HG03342 (cell line): ENCODE measurements at regions not wholly inside any gene's neighbourhood (a gene's known extent, or its start where the extent isn't known, plus 50 kb on each side); places are given as distances from the start of the nearest gene placed in this dataset.

Experiments
- ATAC-seq: cut with Tn5 transposase; IDR thresholded peaks from one replicate; pipeline ENCODE4 v1.9.1; 2021; ENCODE audit warnings: mild to moderate bottlenecking, moderate library complexity; ENCODE audit not compliant: unreplicated experiment

DNA sequence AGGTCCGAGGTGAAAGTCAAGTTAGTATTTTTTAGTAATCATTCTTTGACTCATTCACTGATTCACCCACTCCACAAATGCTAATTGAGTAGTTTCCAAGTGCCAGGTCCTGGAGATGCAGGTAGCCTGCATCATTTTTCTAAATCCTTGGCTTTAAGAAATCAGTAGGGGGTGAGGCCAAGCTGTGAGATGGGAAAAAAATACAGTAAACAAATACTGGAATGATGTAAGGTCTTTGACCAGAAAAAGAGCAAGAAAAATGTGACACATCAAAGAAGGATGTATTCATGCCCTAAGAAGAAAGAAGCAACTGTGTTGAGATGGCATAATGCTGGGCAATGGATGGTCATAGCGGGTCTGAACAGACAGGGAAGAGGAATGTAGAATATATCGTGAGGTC is 1386.6 kb downstream of the PCDH7 start:
- ATAC-seq = no peak

DNA sequence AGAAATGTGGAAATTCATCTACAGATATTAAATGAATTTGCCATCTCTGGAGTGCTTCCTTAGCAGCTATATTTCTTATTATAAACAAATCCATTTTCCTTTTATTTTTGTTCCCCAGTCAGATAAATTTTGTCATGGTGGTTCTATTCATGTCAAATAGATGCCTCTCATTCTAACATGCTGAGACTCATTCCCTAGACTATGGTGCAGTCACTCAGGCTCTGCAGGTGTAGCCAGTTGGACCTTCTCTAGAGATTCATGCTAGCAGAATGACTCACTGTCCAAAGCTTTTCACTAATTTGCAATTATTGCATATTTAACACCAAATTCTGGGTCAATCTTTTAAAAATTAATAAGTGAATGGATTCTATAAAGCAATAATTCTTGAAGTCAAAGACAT is 1392.7 kb downstream of the PCDH7 start:
- no peak for ATAC-seq

DNA sequence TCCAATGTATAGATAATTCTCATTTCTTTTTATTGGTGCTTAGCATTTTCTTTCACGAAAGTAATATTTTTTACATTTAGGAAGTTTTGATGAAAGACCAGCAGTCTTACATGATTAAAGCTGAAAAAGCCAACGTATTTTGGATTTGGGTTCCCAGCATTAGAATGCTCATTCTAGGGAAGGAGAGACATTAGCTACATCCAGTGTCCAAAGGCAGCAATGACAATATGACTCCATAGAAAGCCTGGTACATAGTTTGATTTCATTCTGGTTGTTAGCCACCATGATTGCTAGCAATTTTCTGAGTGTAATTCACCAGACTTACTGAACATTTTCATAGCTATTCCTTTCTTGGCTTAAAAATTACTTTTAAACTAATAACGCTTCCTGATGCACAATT is 1397.5 kb downstream of the PCDH7 start:
- ATAC-seq = no peak

DNA sequence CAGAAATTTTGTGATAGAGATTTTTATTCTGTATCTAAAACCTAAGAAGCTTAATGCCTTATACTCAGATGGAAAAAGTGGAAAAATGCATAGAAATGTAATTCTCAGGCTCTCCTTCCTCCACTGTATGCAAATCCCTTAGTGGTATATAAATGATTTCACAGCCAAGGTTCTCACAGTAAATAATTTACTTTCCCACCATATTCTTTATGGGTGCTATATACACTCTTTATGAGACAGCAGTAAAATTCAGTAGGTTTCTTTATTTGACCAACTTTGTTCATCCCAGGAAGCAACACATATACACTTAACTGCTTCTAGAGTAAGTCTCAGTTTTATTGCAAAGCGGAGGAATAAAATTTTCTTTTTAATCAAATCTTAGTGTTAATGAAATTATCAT is 1399.7 kb downstream of the PCDH7 start:
- ATAC-seq = no peak

DNA sequence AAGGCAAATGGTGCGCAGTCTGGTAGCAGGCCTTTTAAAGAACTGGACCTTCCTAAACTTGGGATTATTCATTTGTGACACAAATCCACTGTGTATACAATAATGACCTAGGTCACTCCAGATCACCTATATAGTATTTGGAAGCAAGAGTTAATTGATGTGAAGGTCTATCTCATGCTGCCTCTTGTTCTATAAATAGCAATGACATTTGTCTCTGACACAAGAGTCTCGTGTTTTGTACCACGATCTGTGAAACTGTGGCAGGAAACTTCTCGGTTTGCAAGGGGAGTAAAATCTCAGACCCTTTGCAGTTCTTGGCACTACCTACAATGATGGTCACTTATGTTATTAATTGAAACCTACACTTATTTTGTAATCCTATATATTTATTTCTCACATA is 1408.4 kb downstream of the PCDH7 start:
- no peak for ATAC-seq

DNA sequence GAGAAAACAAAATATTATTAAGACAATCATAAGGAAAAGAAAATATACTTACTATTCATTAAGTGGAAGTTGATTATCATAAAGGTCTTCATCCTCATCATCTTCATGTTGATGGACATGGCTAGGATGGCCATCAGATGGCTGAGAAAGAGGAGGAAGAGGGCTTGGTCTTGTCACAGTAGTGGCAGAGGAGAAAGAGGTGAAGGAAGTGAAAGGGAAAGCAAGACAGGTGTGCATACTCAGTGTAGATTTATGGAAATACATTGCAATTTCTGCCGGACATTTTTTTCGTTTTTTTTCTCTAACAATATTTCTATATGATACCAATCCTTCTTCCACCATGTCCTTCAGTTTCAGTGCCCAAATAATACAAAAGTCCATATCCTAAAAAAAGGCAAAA is 1409.8 kb downstream of the PCDH7 start:
- no peak for ATAC-seq

DNA sequence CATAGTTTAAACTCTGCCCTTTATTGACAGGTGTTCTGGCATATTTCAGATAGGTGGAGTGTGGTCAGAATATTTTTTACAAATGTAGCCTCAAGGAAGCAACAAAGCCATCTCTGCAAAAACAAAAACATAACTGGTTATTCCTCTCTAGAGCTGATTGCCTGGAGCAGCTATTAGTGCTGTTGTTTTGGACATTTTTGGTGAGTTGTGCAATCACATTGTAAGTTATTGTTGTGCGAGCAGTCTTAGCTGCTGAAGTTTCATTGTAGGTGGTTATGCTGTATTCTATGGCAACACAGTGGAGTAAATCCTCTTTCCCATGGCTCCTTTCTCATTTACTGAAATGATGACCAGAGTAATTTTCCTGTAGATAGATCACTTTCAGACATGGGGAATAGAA is 1413.0 kb downstream of the PCDH7 start:
- ATAC-seq = no peak

DNA sequence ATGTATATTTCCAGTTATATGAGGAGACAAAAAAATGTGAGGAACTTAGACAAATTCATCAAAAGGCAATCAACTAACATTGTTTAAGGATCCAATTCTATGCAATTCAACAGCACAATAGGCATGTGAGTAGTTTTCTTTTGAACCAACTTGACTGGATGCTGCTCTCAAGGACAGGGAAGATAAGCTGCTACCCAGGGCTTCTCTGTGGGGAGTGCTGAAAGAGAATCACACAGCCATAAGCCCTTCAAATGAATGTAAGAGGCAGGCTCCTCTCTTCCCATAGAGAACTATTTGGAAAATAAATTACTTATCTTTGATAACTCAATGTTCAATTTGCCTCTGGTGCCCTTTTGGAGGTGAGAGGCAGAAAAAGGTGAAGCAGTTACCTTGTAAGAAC is 1413.6 kb downstream of the PCDH7 start:
- no peak for ATAC-seq

DNA sequence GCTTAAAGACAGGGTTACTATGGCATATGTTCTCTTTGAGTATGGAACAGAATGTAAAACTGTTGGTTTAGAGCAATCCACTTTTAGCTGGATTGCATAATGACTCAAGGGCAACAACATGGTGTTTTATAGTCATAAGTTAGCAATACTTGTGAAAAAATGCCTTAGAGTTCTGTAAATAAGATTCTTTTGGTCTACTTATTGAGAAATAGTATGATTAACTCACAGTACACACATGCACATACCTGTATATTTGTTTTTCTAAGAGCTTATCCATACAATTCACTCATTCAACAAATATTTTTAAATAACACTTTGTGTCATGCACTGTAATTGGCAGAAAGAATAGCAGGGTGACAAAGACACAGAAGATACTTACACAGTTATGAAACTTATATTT is 1415.5 kb downstream of the PCDH7 start:
- no peak for ATAC-seq

DNA sequence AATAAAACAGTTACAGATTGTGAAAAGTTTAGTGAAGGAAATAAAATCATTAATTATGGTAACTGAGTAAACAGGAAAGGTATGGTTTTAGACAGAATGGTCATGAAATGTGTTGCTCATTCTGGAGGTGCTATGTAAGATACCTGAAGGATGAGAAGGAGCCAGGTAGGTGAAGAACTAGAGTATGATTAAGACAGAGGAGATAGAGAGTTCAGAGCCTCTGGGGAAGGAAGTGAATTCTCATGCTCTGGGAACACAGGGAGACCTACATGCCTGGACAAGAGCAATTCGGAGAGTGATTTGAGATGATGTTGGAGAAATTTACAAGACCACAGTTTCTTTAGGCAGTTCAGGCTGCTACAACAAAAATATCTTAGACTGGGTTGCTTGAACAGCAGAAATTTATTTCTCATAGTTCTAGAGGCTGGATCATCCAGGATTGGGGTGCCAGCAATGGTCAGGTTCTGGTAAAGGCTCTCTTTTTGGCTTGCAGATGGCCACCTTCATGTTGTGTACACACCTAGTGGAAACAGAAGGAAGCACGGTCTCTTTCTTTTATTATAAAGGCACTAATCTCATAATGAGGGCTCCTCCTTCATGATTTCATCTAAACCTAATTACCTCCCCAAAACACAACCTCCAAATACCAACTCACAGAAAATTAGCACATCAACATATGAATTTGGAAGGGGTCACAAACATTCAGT is 1416.1 kb downstream of the PCDH7 start:
- ATAC-seq = no peak

DNA sequence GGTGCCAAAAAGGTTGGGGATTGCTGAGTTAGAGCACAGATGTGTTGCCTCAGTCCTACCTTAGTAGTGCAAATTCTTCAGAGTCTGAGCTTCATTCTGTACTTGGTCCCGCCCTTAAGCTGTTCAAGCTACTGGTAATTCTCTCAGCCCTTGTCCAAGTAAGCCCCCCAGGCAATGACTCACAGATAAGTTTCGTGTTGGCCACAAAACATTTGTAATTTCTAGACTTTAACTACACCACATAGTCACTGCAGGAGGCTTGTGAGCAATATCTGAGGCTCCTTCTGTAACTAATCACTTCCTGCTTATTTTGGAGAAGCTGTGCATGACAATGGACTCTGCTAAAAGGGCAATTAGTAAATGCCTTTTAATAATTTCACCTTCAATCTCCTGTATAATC is 1420.5 kb downstream of the PCDH7 start:
- ATAC-seq = no peak

DNA sequence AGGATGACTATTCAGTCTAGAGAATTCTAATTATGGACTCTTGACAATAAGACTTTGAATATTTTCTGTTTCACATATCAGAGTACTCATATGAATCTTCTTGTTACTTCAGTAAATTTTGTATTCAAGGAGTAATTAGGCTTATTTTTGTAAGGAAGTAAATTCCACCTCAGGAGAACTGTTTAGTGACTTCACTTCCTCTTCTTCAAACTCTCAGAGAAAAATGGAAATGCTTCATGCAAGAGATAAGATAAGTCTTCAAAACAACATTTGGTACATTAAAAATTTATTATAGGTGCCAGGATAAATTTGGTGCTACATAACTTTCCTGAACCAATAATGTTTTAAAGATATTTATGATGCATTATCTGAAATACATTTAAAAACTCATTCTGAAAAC is 1421.9 kb downstream of the PCDH7 start:
- no peak for ATAC-seq

DNA sequence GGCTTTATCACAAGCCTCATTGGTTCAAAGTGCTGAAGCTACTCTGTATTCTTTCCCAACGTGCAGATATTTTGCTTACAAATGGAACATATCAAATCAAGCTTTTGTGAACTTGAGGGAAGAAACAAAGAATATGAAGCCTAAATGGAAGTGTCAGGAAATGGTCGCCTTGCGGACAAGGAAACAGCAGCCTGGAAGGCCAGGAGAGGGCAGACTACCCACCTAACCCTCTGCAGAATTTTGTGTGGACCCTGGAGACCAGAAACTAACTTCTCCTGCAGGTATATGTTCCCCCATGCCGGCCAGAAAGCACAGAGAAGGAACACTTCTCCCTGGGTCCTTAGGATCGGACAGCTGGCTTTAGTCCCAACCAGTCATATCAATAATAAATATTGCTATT is 1425.8 kb downstream of the PCDH7 start:
- no peak for ATAC-seq

DNA sequence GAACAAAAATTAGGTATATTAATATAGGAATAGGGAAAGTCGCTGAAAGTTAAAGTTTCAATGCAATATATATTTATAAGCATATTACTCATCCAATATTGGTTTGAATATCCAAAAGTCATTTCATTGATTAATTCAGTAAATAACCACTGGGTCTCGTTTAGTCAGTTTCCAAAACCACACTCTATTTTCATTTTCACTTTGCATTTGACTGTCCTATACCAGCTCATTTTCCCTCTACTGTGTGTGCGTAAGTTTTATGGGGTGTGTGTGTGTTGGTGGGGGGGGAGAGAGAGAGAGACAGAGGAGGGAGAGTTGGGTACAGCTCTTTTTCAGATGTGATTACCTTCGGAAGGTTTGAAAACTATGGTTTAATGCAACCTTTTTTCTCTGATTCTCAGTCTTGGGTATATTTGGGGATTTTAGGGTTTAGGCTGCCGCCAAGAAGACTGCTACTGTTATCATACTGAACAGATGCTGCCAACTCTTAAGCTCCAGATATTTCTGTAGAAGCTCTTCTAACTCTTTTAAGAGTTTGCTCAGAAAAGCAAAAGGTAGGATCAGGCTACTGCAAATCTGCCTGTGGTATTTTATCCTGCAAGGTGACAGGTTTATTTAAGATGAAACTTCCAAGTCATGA is 1427.4 kb downstream of the PCDH7 start:
- ATAC-seq = no peak

DNA sequence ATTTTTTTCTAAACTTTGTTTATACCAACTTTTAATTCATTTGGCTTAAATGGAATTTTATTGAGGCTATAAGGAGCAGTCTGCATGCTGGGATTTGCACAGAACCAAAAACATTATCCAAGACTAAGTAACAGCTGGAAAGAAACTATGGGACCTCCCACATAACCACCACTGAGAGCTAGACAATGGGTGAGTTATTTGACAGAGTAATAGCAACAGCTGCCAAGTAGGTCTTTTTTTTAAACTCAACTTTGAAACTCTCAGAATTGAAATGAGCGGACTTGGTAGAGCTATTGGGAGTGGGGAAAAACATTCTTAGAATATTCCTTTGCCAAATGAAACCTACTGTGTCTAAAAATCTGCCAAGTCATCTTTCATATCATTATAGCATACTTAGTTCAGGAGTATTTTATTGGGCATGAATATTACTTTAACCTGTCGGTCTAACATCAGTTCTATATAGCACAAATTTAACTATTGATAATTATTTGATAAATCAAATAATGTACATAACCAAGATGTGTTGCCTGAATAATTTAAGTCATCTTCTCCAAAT is 1428.0 kb downstream of the PCDH7 start:
- no peak for ATAC-seq

DNA sequence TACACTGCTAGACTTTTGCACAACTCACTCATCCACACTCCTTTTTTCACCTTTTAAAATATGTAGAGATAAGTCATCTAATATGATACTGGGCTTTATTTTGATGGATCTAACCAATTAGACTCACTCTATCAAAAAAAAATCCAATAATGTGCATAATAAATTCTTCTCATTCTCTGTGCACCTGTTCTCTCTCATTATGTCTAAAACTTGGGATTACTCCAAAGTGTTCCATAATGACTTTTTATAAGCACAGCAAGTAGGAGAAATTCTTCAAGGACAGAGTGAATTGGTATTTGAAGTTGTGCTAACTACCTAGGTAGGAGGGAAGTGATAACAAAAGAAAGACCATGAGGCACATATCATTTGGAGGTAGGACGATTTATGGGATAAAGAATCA is 1438.8 kb downstream of the PCDH7 start:
- no peak for ATAC-seq

DNA sequence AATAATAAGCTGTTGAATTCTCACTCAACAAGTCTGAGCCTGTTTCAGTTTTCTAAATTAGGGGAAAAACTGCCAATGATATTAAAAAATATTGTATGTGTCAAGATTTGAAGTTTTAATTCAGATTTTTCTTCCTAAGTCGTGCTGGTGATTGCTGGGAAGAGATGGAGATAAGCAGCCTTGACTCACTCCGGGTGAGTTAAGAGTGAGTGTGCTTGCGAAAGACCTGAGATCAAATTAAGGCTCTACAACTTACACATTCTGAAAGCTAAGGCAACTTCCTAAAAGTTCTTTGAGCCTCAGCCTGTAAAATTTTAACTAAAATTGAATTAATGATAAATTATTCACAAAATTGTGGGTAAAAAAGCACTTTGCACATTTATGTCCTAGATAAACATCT is 1441.2 kb downstream of the PCDH7 start:
- no peak for ATAC-seq

DNA sequence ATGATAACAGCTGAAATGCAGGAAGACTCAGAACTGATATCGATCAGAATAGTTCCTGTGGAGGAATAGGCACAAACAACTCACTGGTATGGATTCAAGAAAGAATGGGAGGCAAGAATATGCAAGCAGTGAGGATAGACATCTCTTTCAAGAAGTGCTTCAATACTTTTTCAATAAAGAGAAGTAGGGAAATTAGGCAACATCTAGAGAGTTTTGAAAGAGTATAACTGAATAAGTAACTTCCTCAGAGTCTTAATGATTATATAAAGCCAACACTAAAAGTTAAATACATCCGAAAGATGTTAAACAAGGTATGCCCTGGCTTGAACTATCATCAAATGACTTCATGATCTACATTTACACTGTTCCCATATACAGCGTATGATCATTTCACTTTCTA is 1443.0 kb downstream of the PCDH7 start:
- ATAC-seq = no peak

DNA sequence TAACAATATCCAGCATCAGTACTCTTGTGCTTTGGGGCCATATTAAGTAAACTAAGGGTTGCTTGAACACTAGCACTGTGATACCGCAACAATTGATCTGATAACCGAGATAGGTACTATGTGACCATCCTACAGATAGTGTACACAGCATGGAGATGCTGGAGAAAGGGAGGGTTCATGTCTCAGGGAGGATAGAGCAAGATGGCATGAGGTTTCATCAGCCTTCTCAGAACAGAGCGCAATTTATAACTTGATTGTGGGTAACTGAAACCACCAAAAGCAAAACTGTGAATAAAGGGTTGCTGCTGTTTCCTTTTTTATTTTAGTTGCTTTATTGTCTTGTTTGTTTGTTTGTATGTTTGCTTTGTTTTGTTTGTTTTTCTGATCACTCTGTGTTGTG is 1449.7 kb downstream of the PCDH7 start:
- no peak for ATAC-seq

DNA sequence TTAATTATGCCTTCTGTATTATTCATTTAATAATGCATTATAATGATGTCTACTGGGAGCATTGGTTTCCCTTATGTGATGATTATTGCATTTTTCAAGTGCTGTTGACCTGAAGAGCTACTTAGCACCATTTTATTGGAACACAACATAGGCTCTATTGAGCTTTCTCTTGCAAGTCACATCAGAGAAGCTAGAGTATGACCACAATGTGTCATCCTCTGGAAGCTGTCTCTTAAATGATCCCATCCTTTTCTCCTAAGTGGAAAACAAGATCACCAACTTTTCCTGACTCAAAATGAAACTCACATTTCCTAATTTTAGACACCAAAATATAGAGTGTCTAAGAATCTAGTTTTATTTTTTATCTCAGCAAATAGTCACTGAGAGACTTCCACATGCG is 1451.9 kb downstream of the PCDH7 start:
- ATAC-seq = no peak

DNA sequence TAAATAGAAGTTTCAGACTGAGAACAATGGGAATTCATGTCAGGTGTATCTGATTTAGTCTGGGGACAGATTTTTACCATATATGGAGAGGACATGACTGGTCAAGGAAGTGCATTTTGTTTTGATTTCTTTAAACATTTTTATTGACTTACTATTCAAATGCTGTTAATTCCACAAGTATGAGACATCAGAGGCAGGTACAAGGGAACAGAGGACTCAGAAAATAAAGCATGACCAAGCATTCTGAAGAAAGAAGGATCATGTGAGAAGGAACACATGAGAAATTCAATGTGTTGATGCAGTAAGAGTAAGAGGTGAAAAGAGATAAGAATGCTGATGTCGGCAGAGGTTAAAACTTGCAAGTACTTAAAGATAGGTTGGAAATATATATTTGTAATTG is 1452.6 kb downstream of the PCDH7 start:
- ATAC-seq = no peak

DNA sequence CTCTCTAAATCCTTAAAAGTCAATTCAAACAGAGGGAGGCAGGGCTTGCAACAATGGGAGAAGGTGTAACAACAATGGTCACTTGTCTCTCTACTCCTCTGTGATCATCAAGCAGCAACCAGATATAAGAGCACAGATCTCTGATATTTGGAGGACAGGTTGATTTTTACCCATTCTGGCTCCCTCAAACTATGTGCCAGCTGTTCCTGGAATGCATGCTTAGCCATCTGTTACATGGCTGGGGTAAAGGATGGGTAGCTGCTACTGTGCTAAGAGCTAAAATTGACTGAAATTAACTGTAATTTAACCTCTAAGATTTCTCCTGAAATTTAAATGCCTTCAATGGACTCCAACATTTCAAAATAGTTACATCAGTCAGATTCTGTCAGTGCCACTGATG is 1459.9 kb downstream of the PCDH7 start:
- ATAC-seq = no peak

DNA sequence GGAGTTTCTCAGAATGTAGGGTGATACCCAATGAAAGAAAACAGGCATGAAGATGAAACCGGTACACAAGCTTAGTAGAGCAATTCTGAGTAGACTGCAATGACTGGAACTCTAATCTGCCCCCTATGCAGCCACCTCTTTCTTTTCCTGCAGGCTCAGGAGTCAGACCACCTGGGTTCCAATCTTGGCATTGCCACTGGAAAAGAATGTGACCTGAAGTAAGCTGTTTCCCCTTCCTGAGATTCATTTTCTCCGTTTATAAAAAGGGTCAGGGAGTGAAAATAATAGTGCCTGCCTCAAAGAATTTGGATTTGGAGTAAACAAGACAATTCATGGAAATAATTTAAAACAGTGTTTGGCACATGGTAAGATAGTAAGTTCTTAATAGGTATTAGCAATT is 1464.0 kb downstream of the PCDH7 start:
- ATAC-seq = no peak
